ENCODE measurements at regions not wholly inside any gene's neighbourhood (a gene's known extent, or its start where the extent isn't known, plus 50 kb on each side); places are given as distances from the start of the nearest gene placed in this dataset.

DNA sequence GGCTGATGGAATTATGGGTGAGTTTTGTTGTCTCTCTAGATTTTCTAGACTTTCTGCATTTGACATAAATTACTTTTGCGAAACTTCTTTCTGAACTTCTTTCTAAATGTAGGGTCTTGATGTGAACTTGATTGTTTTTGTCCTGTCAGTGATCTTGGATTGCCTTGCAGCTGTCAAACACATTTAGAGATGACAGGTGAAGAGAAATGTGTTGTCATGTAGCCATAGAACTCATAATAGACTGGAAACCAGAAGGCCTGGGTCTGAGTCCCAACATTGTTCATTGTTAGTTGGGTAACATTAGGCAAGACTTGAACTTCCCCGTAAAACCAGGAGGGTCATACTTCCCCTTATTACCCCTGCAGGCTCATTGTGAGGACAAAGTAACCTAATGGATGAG is 109.0 kb downstream of the LRIG3 start:
- in situ Hi-C loops (cut with MboI; ENCODE audit: low sequenced_read_pairs) = no loop called here
- TF ChIP-seq MXI1 (IDR thresholded peaks at IDR 0.05; ENCODE audit: borderline replicate concordance, low read depth, low read length) (no peak), BHLHE40 (IDR thresholded peaks at IDR 0.05; ENCODE audit: low read depth, low read length) (no peak), POLR2A (IDR thresholded peaks at IDR 0.05; ENCODE audit: low read depth, low read length) (no peak)
- Histone ChIP-seq H3K27me3 (ENCODE audit: control insufficient read depth, insufficient read depth, low read length) (no peaks in the 10 kb centered on the region), H2BK15ac (ENCODE audit: low read depth, low read length) (no peak overlapping the region), H3K4me2 (ENCODE audit: low read depth, low read length) (no peak overlapping the region), H2AFZ (replicated peaks; ENCODE audit: low read length, poor library complexity) (no peak overlapping the region), H2AK9ac (replicated peaks; ENCODE audit: low read depth, low read length, poor library complexity) (no peak overlapping the region), H4K91ac (ENCODE audit: insufficient read depth, low read depth, low read length) (no peak overlapping the region), H3K23ac (ENCODE audit: low read depth, low read length) (no peak overlapping the region), H3K4me1 (ENCODE audit: control insufficient read depth, insufficient read depth, low read length) (peaks cover 6% of the 10 kb centered on the region; the same call in 1 of the 2 replicates), H3K9me3 (ENCODE audit: control insufficient read depth, insufficient read depth, low read length) (no peaks in the 10 kb centered on the region), H3K9me1 (ENCODE audit: insufficient read depth, low read length) (no peaks in the 10 kb centered on the region), H3K9ac (ENCODE audit: low read depth, low read length) (no peak overlapping the region), H2AK5ac (ENCODE audit: low read depth, low read length) (no peak overlapping the region), H3K79me1 (ENCODE audit: low read depth in 1 of 2, low read length in 2 of 2) (no peaks in the 10 kb centered on the region), H4K20me1 (ENCODE audit: insufficient read depth, low read length) (no peaks in the 10 kb centered on the region), H2BK20ac (ENCODE audit: low read depth, low read length) (no peak overlapping the region), H3K27ac (ENCODE audit: insufficient read depth, low read length) (no peak overlapping the region), H2BK5ac (ENCODE audit: low read depth, low read length, poor library complexity, severe bottlenecking) (no peak overlapping the region), H4K5ac (ENCODE audit: low read depth, low read length) (no peak overlapping the region; the same call in 1 of the 2 replicates), H3K4ac (ENCODE audit: low read depth, low read length) (no peak overlapping the region), H3K4me3 (ENCODE audit: insufficient read depth, low read depth, low read length) (no peak overlapping the region), H3K36me3 (ENCODE audit: control insufficient read depth, insufficient read depth, low read length) (no peaks in the 10 kb centered on the region), H2BK120ac (ENCODE audit: low read depth, low read length) (no peak overlapping the region), H3K14ac (replicated peaks; ENCODE audit: low read depth, low read length) (no peak overlapping the region), H3K18ac (ENCODE audit: low read depth, low read length) (no peak overlapping the region), H4K8ac (ENCODE audit: low read depth in 2 of 2, low read length in 2 of 2) (no peak overlapping the region), H3K56ac (ENCODE audit: extremely low read depth, insufficient read depth, low read length) (no peak overlapping the region)
- ChIA-PET CTCF (no interaction called here), POLR2A (ENCODE audit: unreplicated experiment) (no interaction called here)
- DNase-seq (no peak), ATAC-seq (ENCODE audit: low read depth) (no peak)
- BruUV-seq (replicated peaks) = no TSS peak
- dilution Hi-C loops (cut with HindIII; ENCODE audit: low sequenced_read_pairs, unreplicated experiment) = no loop called here
- WGBS, 2 experiments (ENCODE audit: extremely low coverage in 2 of 2, insufficient read length in 1 of 2) = no CpG with 5 or more reads among the region's 2 CpGs
- intact Hi-C loops (cut with micrococcal nuclease) = no loop called here
